Left kidney (tissue), 1 donor: ENCODE measurements at regions not wholly inside any gene's neighbourhood (a gene's known extent, or its start where the extent isn't known, plus 50 kb on each side); places are given as distances from the start of the nearest gene placed in this dataset.
"Not testable (repeated sequence)": the region's sequence is repeated elsewhere in the genome, so short reads cannot be mapped to it uniquely, and the experiment has no call there.

Experiments used
- DNase-seq: peaks from one replicate; pipeline ENCODE4 v3.0.0-alpha.2; 2013

GRCh38 chr7:84879570-84880325 is 307.1 kb downstream of the SEMA3D start:
- no peak for DNase-seq

- no peak for DNase-seq
Measured at GRCh38 chr7:84877943-84878570, 308.8 kb downstream of the SEMA3D start.

GRCh38 chr7:84876061-84876821 is 310.6 kb downstream of the SEMA3D start:
- DNase-seq, result no peak

DNA sequence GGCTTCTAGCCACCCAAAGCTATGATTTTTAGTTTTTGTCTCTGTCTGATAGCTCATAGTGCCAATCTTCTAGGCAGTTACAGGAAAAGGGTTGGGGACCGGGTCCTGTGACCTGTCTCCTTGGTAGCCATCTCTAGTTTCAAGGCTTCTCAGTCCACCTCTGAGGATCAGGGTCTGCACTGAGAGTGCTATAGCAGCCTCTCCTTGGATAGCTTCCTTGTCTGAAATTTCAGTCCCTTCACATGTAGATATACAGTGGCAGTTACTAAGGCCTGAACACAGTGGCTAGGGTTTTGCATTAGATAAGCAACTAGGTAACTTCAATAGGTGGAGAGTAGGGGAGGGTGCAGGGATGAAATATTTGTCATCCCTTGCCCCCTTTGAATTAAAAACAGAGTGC is 321.3 kb downstream of the SEMA3D start:
- DNase-seq, result no peak

- no peak for DNase-seq
Measured at GRCh38 chr7:84857336-84857735, 329.5 kb downstream of the SEMA3D start.

- DNase-seq, result no peak
Measured at GRCh38 chr7:84855758-84856157, 331.1 kb downstream of the SEMA3D start.

DNA sequence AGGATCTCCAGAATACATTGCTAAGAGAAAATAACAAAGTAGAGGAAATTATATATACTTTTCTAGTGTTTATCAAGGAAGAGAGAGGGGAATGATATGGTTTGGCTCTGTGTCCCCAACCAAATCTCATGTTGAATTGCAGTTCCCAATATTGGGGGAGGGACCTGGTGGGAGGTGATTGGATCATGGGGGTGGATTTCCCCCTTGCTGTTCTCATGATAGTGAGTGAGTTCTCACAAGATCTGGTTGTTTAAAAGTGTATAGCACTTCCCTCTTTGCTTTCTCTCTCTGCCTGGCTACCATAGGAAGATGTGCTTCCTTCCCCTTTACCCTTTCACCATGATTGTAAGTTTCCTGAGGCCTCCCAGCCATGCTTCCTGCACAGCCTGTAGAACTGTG is 337.9 kb downstream of the SEMA3D start:
- DNase-seq, result not testable (repeated sequence)

DNA sequence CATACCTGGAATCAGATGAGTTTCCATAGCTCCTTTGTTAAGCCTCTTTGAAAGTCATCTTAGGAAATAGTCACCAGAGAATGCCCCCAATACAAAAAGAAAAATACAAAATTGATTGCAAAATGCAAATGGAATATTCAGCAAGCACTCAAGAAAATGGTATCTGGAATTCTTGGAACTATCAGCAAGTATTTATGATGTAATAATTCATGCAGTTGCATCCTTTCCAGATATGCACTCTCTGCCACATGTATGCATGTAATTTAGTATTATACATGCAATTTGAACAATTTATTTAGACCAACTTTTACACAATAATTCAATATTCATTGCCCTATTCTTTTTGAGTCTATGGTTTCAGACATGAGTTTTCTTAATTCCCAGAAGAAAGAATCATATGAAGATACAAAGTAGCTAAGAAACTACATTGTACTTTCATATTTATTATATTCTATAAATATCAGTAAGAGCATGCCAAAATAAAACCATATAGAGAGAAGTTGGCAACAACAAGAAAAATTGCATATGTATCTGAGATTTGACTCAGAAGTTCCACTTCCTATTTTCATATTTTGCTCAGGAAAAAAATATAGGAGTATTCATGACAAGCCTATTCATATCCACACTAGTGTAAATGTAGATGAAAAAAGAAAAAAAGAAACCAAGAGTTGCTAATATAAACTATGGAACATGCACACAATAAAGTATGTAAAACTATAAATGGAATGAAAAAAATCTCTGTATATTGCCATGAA is 338.5 kb downstream of the SEMA3D start:
- no peak for DNase-seq

DNA sequence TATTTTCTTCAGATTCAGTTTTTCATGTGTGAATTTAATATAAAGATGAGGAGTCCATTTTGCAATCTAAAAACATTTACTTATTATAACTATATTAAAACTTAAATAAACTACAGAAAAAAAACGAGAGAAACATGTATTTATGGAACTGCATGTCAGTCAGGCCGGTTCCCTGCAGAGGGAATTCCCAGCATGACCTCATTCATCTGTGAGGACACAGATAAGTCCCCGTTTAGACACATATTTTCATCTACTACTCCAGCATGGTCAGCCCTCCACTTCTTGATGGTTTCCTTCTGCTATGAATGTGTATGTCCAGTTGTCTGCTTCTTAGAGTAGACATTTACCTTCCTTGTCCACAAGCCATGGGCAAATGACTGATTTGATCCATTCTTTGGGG is 339.1 kb downstream of the SEMA3D start:
- DNase-seq, result no peak

GRCh38 chr7:84847038-84847437 is 339.8 kb downstream of the SEMA3D start:
- no peak for DNase-seq

GRCh38 chr7:84845971-84846370 is 340.9 kb downstream of the SEMA3D start:
- no peak for DNase-seq

GRCh38 chr7:84844771-84845170 is 342.1 kb downstream of the SEMA3D start:
- DNase-seq, result no peak

- no peak for DNase-seq
Measured at GRCh38 chr7:84841809-84842208, 345.0 kb downstream of the SEMA3D start.

- DNase-seq, result no peak
Measured at GRCh38 chr7:84838857-84839256, 348.0 kb downstream of the SEMA3D start.

DNA sequence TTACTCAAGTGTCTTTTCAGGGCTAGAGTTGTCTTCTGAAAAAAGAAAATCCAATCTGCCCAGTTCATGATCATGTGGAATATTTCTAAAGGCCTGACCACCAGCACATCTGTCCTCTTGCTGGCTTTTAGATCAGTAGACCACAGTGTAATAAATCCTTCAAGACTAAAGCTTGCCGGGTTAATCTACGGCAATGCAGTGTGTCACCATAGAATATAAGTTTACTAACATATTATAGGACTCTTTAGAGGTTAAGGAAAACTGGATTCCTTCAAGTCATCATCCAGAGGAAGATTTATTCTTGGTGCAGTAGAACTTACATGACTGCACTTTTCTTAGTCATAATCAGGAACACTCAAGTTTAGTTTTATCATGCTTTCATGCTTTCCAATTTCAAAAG is 349.5 kb downstream of the SEMA3D start:
- DNase-seq, result peak; percentile 3

GRCh38 chr7:84829719-84830118 is 357.1 kb downstream of the SEMA3D start:
- no peak for DNase-seq

- DNase-seq, result no peak
Measured at GRCh38 chr7:84824057-84824651, 362.7 kb downstream of the SEMA3D start.

- no peak for DNase-seq
Measured at GRCh38 chr7:84823530-84823929, 363.3 kb downstream of the SEMA3D start.

GRCh38 chr7:84822941-84823510 is 363.8 kb downstream of the SEMA3D start:
- DNase-seq, result no peak

- no peak for DNase-seq
Measured at GRCh38 chr7:84821671-84822534, 365.0 kb downstream of the SEMA3D start.

GRCh38 chr7:84820481-84820880 is 366.4 kb downstream of the SEMA3D start:
- no peak for DNase-seq
